Gastrocnemius medialis (tissue), 4 donors: ENCODE measurements at regions not wholly inside any gene's neighbourhood (a gene's known extent, or its start where the extent isn't known, plus 50 kb on each side); places are given as distances from the start of the nearest gene placed in this dataset.

Source experiments
- CTCF ChIP-seq, 5 experiments: fragments of 450-650 bp in 3 of 5; fragments of 200-600 bp in 2 of 5; sonication (generic) in 2 of 5; IDR thresholded peaks in 4 of 5; conservative IDR thresholded peaks in 1 of 5; 1 replicate in 4 of 5; 2 replicates in 1 of 5; pipeline ENCODE4 v1.5.1; 2016 to 2019; ENCODE audit warnings: antibody characterized with exemption in 5 of 5, mild to moderate bottlenecking in 3 of 5, moderate library complexity in 3 of 5
- POLR2A ChIP-seq, 2 donors: fragments of 450-650 bp; IDR thresholded peaks; one replicate each; pipeline ENCODE4 v1.6.1; 2017; ENCODE audit warnings: antibody characterized with exemption in 2 of 2, mild to moderate bottlenecking in 2 of 2, moderate library complexity in 2 of 2

GRCh38 chr16:62130101-62130500, 93.9 kb upstream of the CDH8 start:
- TF ChIP-seq POLR2A (IDR thresholded peaks at IDR 0.05): no peak
- TF ChIP-seq CTCF (IDR thresholded peaks at IDR 0.05 in 4 of 5, conservative IDR thresholded peaks at IDR 0.05 in 1 of 5): no peak
